AG09309 (cell line): ENCODE measurements at regions not wholly inside any gene's neighbourhood (a gene's known extent, or its start where the extent isn't known, plus 50 kb on each side); places are given as distances from the start of the nearest gene placed in this dataset.

Experiments
- DNase-seq: peaks from one replicate; pipeline ENCODE4 v3.0.0-alpha.2; 2010; ENCODE audit warnings: low read depth
- H3K4me3 ChIP-seq: 2 replicates; pipeline ENCODE4 v1.5.1; 2011; ENCODE audit warnings: mild to moderate bottlenecking, low read depth, low read length, moderate library complexity; ENCODE audit not compliant: control insufficient read depth
- CTCF ChIP-seq: IDR thresholded peaks from 2 replicates; pipeline ENCODE4 v1.5.1; 2011; ENCODE audit warnings: mild to moderate bottlenecking, low read depth, low read length, inconsistent platforms; ENCODE audit not compliant: insufficient read depth, control insufficient read depth; ENCODE audit errors: missing control alignments

GRCh38 chr2:17337507-17337906 lies 180.7 kb downstream of the RAD51AP2 start:
- no peak for DNase-seq
- H3K4me3 ChIP-seq = no peak overlapping the region
- TF ChIP-seq CTCF = no peak

GRCh38 chr2:17336458-17336857 lies 181.8 kb downstream of the RAD51AP2 start:
- TF ChIP-seq CTCF = no peak
- no peak for DNase-seq
- H3K4me3 ChIP-seq = no peak overlapping the region

GRCh38 chr2:17334300-17334699 lies 183.9 kb downstream of the RAD51AP2 start:
- TF ChIP-seq CTCF = no peak
- H3K4me3 ChIP-seq = no peak overlapping the region
- DNase-seq = no peak

- DNase-seq = no peak
- no peak overlapping the region for H3K4me3 ChIP-seq
- TF ChIP-seq CTCF = no peak
Measured at GRCh38 chr2:17331636-17332035, 186.6 kb downstream of the RAD51AP2 start.

GRCh38 chr2:17328161-17328560 lies 190.1 kb downstream of the RAD51AP2 start:
- TF ChIP-seq CTCF = no peak
- no peak overlapping the region for H3K4me3 ChIP-seq
- DNase-seq = no peak

GRCh38 chr2:17327649-17328048 lies 190.6 kb downstream of the RAD51AP2 start:
- H3K4me3 ChIP-seq = no peak overlapping the region
- TF ChIP-seq CTCF = no peak
- DNase-seq = no peak

- no peak for DNase-seq
- no peak for TF ChIP-seq CTCF
- H3K4me3 ChIP-seq = no peak overlapping the region
Measured at GRCh38 chr2:17326717-17327116, 191.5 kb downstream of the RAD51AP2 start.
